GM18505 (cell line): ENCODE measurements at regions not wholly inside any gene's neighbourhood (a gene's known extent, or its start where the extent isn't known, plus 50 kb on each side); places are given as distances from the start of the nearest gene placed in this dataset.
A peak's percentile ranks its signal among the peaks of the same experiment; 100 is the strongest.

Experiments
- ATAC-seq: cut with Tn5 transposase; IDR thresholded peaks from one replicate; pipeline ENCODE4 v1.9.1; 2021; ENCODE audit not compliant: unreplicated experiment
- POLR2A ChIP-seq: IDR thresholded peaks from 4 replicates; pipeline ENCODE4 v1.6.1; 2011; ENCODE audit warnings: borderline replicate concordance; ENCODE audit not compliant: insufficient read depth, insufficient read length; ENCODE audit errors: extremely low read depth

GRCh38 chr7:67377939-67378862 is 381.6 kb downstream of the TYW1 start:
- peak; percentile 92 for ATAC-seq
- no peak for TF ChIP-seq POLR2A

- ATAC-seq, result no peak
- TF ChIP-seq POLR2A, result no peak
Observed at GRCh38 chr7:67380326-67380725, 383.7 kb downstream of the TYW1 start.

- no peak for ATAC-seq
- TF ChIP-seq POLR2A, result no peak
Observed at GRCh38 chr7:67380858-67381257, 384.2 kb downstream of the TYW1 start.

- no peak for TF ChIP-seq POLR2A
- no peak for ATAC-seq
Observed at GRCh38 chr7:67387851-67388250, 391.2 kb downstream of the TYW1 start.

GRCh38 chr7:67391168-67391567 is 394.5 kb downstream of the TYW1 start:
- ATAC-seq, result no peak
- TF ChIP-seq POLR2A, result no peak

GRCh38 chr7:67392596-67393438 is 396.2 kb downstream of the TYW1 start:
- no peak for ATAC-seq
- no peak for TF ChIP-seq POLR2A

- no peak for TF ChIP-seq POLR2A
- ATAC-seq, result no peak
Observed at GRCh38 chr7:67393903-67394302, 397.3 kb downstream of the TYW1 start.

- TF ChIP-seq POLR2A, result no peak
- ATAC-seq, result no peak
Observed at GRCh38 chr7:67398916-67399315, 402.3 kb downstream of the TYW1 start.

- TF ChIP-seq POLR2A, result no peak
- no peak for ATAC-seq
Observed at GRCh38 chr7:67401492-67401891, 404.9 kb downstream of the TYW1 start.

GRCh38 chr7:67402280-67402679 is 405.6 kb downstream of the TYW1 start:
- no peak for ATAC-seq
- TF ChIP-seq POLR2A, result no peak

GRCh38 chr7:67406976-67407375 is 410.3 kb downstream of the TYW1 start:
- ATAC-seq, result no peak
- no peak for TF ChIP-seq POLR2A

GRCh38 chr7:67407392-67408071 is 410.9 kb downstream of the TYW1 start:
- no peak for ATAC-seq
- no peak for TF ChIP-seq POLR2A

- ATAC-seq, result no peak
- TF ChIP-seq POLR2A, result no peak
Observed at GRCh38 chr7:67408109-67408508, 411.5 kb downstream of the TYW1 start.
